NT2/D1 (cell line): ENCODE measurements at regions not wholly inside any gene's neighbourhood (a gene's known extent, or its start where the extent isn't known, plus 50 kb on each side); places are given as distances from the start of the nearest gene placed in this dataset.

ENCODE experiments used
- DNase-seq: peaks from one replicate; pipeline ENCODE4 v3.0.0-alpha.2; 2011; ENCODE audit warnings: low read depth, low spot score
- H3K27me3 ChIP-seq: 2 replicates; pipeline ENCODE4 v1.6.0; 2011; ENCODE audit warnings: mild to moderate bottlenecking; ENCODE audit not compliant: insufficient read length, insufficient read depth
- H3K36me3 ChIP-seq: 2 replicates; pipeline ENCODE4 v1.6.1; 2011; ENCODE audit warnings: mild to moderate bottlenecking, low read length, mixed read lengths; ENCODE audit not compliant: insufficient read depth, insufficient read length
- H3K4me1 ChIP-seq: 2 replicates; pipeline ENCODE4 v1.5.1; 2011; ENCODE audit not compliant: insufficient read depth, insufficient read length
- H3K4me3 ChIP-seq: 2 replicates; pipeline ENCODE4 v1.5.1; 2011; ENCODE audit warnings: low read depth; ENCODE audit not compliant: insufficient read length
- H3K9ac ChIP-seq: 2 replicates; pipeline ENCODE4 v1.6.0; 2011; ENCODE audit warnings: low read depth; ENCODE audit not compliant: insufficient read length
- H3K9me3 ChIP-seq: 2 replicates; pipeline ENCODE4 v1.5.1; 2011; ENCODE audit warnings: mild to moderate bottlenecking, low read length; ENCODE audit not compliant: insufficient read depth
- SUZ12 ChIP-seq: IDR thresholded peaks from 2 replicates; pipeline ENCODE4 v1.6.1; 2011; ENCODE audit not compliant: insufficient read length, insufficient read depth; ENCODE audit errors: extremely low read depth
- YY1 ChIP-seq: IDR thresholded peaks from 2 replicates; pipeline ENCODE4 v1.6.1; 2011; ENCODE audit not compliant: insufficient read length, insufficient read depth
- ZNF274 ChIP-seq: IDR thresholded peaks from 2 replicates; pipeline ENCODE4 v1.6.1; 2011; ENCODE audit warnings: mild to moderate bottlenecking, low read depth, low read length

GRCh38 chr13:54744747-54745146 lies 1716.1 kb downstream of the OLFM4 start:
- Histone ChIP-seq H3K9me3 (no peaks in the 10 kb centered on the region), H3K36me3 (no peaks in the 10 kb centered on the region)
- TF ChIP-seq ZNF274 (no peak), YY1 (no peak), SUZ12 (no peak)

GRCh38 chr13:54750521-54750920 lies 1721.9 kb downstream of the OLFM4 start:
- Histone ChIP-seq H3K4me3 (no peak overlapping the region), H3K9me3 (no peaks in the 10 kb centered on the region), H3K27me3 (no peaks in the 10 kb centered on the region), H3K4me1 (no peaks in the 10 kb centered on the region), H3K9ac (no peak overlapping the region), H3K36me3 (no peaks in the 10 kb centered on the region)
- no peak for DNase-seq
- TF ChIP-seq ZNF274 (no peak), SUZ12 (no peak), YY1 (no peak)

More at GRCh38 chr13:54744747-54745146, 1716.1 kb downstream of the OLFM4 start:
- DNase-seq: no peak
- no peak overlapping the region for H3K4me3 ChIP-seq
- no peak overlapping the region for H3K9ac ChIP-seq
- H3K4me1 ChIP-seq: no peaks in the 10 kb centered on the region
- H3K27me3 ChIP-seq: no peaks in the 10 kb centered on the region

- no peak overlapping the region for H3K9ac ChIP-seq
- no peak overlapping the region for H3K4me3 ChIP-seq
- H3K36me3 ChIP-seq: no peaks in the 10 kb centered on the region
- no peaks in the 10 kb centered on the region for H3K9me3 ChIP-seq
- H3K27me3 ChIP-seq: no peaks in the 10 kb centered on the region
- no peak for DNase-seq
- no peaks in the 10 kb centered on the region for H3K4me1 ChIP-seq
- TF ChIP-seq ZNF274 (no peak), SUZ12 (no peak), YY1 (no peak)
Observed at GRCh38 chr13:54758795-54759194, 1730.2 kb downstream of the OLFM4 start.

GRCh38 chr13:54768214-54768613 lies 1739.6 kb downstream of the OLFM4 start:
- Histone ChIP-seq H3K27me3 (no peaks in the 10 kb centered on the region), H3K4me3 (no peak overlapping the region), H3K4me1 (no peaks in the 10 kb centered on the region), H3K9me3 (no peaks in the 10 kb centered on the region), H3K36me3 (no peaks in the 10 kb centered on the region), H3K9ac (no peak overlapping the region)
- no peak for DNase-seq
- TF ChIP-seq ZNF274 (no peak), YY1 (no peak), SUZ12 (no peak)

- no peak for TF ChIP-seq ZNF274
- no peak for TF ChIP-seq YY1
- TF ChIP-seq SUZ12: no peak
- no peaks in the 10 kb centered on the region for H3K27me3 ChIP-seq
- H3K4me1 ChIP-seq: no peaks in the 10 kb centered on the region
- no peak overlapping the region for H3K4me3 ChIP-seq
- H3K9me3 ChIP-seq: no peaks in the 10 kb centered on the region
- DNase-seq: no peak
- no peak overlapping the region for H3K9ac ChIP-seq
- H3K36me3 ChIP-seq: no peaks in the 10 kb centered on the region
Observed at GRCh38 chr13:54775501-54776191, 1747.0 kb downstream of the OLFM4 start.

GRCh38 chr13:54787754-54788153 lies 1759.1 kb downstream of the OLFM4 start:
- Histone ChIP-seq H3K36me3 (no peaks in the 10 kb centered on the region), H3K4me3 (no peak overlapping the region), H3K9me3 (no peaks in the 10 kb centered on the region; the same call in 1 of the 2 replicates), H3K4me1 (no peaks in the 10 kb centered on the region), H3K27me3 (no peaks in the 10 kb centered on the region), H3K9ac (no peak overlapping the region)
- TF ChIP-seq ZNF274 (no peak), SUZ12 (no peak), YY1 (no peak)
- no peak for DNase-seq

GRCh38 chr13:54799621-54800226 lies 1771.1 kb downstream of the OLFM4 start:
- no peak for DNase-seq
- TF ChIP-seq ZNF274 (no peak), SUZ12 (no peak), YY1 (no peak)
- Histone ChIP-seq H3K36me3 (no peaks in the 10 kb centered on the region), H3K4me3 (no peak overlapping the region), H3K9ac (no peak overlapping the region), H3K9me3 (no peaks in the 10 kb centered on the region), H3K27me3 (no peaks in the 10 kb centered on the region), H3K4me1 (no peaks in the 10 kb centered on the region)
